ENCODE measurements at regions not wholly inside any gene's neighbourhood (a gene's known extent, or its start where the extent isn't known, plus 50 kb on each side); places are given as distances from the start of the nearest gene placed in this dataset.

- no peak overlapping the region for H3K27ac ChIP-seq (ENCODE audit: low read depth, low read length)
- H3K4me3 ChIP-seq (ENCODE audit: low read depth, low read length) = no peak overlapping the region
- CTCF ChIA-PET = no interaction called here
- no peak for TF ChIP-seq CTCF (IDR thresholded peaks at IDR 0.05; ENCODE audit: low read depth, low read length)
- no peaks in the 10 kb centered on the region for H3K9me3 ChIP-seq (ENCODE audit: control insufficient read depth, insufficient read depth, low read length)
- DNase-seq (ENCODE audit: low read depth, low spot score) = no peak
- H3K27me3 ChIP-seq (ENCODE audit: control insufficient read depth, insufficient read depth, low read length) = no peaks in the 10 kb centered on the region
- POLR2A ChIA-PET = no interaction called here
Observed at GRCh38 chr6:118715376-118715775, 64.0 kb upstream of the CEP85L start.

GRCh38 chr6:118714756-118715155 lies 63.4 kb upstream of the CEP85L start:
- H3K9me3 ChIP-seq (ENCODE audit: control insufficient read depth, insufficient read depth, low read length) = no peaks in the 10 kb centered on the region
- H3K27me3 ChIP-seq (ENCODE audit: control insufficient read depth, insufficient read depth, low read length) = no peaks in the 10 kb centered on the region
- H3K4me3 ChIP-seq (ENCODE audit: low read depth, low read length) = no peak overlapping the region
- TF ChIP-seq CTCF (IDR thresholded peaks at IDR 0.05; ENCODE audit: low read depth, low read length) = no peak
- no peak overlapping the region for H3K27ac ChIP-seq (ENCODE audit: low read depth, low read length)
- DNase-seq (ENCODE audit: low read depth, low spot score) = no peak
- CTCF ChIA-PET = no interaction called here
- POLR2A ChIA-PET = no interaction called here

- DNase-seq (ENCODE audit: low read depth, low spot score) = no peak
- ChIA-PET POLR2A (no interaction called here), CTCF (interaction anchor here (1.2 kb wide), 1 partner anchor 88 kb away, joined by 5 read pairs; no protein-coding TSS in a partner anchor)
- H3K27me3 ChIP-seq (ENCODE audit: control insufficient read depth, insufficient read depth, low read length) = no peaks in the 10 kb centered on the region
- H3K27ac ChIP-seq (ENCODE audit: low read depth, low read length) = no peak overlapping the region
- H3K9me3 ChIP-seq (ENCODE audit: control insufficient read depth, insufficient read depth, low read length) = no peaks in the 10 kb centered on the region
- H3K4me3 ChIP-seq (ENCODE audit: low read depth, low read length) = no peak overlapping the region
- no peak for TF ChIP-seq CTCF (IDR thresholded peaks at IDR 0.05; ENCODE audit: low read depth, low read length)
Observed at GRCh38 chr6:118712969-118713368, 61.6 kb upstream of the CEP85L start.

DNA sequence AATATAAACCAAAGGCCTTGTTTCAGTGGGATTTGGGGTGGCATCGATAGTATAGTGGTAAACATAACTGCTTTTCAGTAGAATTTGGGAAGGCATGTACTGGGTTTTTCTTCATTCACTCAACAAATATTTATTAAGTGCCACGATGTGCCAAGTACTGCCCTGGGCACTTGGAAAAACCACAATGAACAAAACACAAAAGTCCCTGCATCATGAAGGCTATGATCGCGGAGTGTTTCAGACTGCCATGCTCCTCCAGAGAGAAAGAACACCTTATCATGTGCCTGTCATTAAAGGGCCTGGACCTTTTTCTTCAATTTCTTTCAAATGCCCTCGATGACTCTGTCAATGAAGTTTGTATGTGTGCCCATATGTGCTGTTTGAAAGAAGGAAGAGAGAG lies 59.2 kb upstream of the CEP85L start:
- no peak for DNase-seq (ENCODE audit: low read depth, low spot score)
- Histone ChIP-seq H3K4me3 (ENCODE audit: low read depth, low read length) (no peak overlapping the region), H3K27me3 (ENCODE audit: control insufficient read depth, insufficient read depth, low read length) (no peaks in the 10 kb centered on the region), H3K9me3 (ENCODE audit: control insufficient read depth, insufficient read depth, low read length) (no peaks in the 10 kb centered on the region), H3K27ac (ENCODE audit: low read depth, low read length) (no peak overlapping the region)
- no peak for TF ChIP-seq CTCF (IDR thresholded peaks at IDR 0.05; ENCODE audit: low read depth, low read length)
- ChIA-PET POLR2A (no interaction called here), CTCF (no interaction called here)

DNA sequence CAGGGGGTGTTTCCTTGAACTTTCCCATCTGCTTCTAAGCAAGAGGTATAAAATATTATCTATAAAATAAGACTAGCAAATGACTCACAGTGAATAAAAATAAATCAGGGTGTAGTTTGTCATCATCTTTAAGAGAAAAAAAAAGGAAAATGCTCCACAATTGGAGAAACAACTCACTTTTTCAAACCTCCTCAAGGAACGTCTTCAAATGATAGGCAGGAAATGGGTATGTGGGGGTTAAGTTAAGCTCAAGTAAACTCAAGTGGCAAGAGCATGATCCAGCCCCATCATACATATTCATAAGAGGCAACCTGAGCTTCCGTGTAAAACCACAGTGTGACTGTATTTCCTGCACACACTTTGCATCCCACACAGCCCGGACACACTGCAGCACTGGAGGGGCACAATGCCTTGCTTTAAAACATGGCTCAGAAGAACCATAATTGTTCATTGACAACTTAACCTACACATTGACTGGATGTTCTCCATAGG lies 58.5 kb upstream of the CEP85L start:
- Histone ChIP-seq H3K27me3 (ENCODE audit: control insufficient read depth, insufficient read depth, low read length) (no peaks in the 10 kb centered on the region), H3K27ac (ENCODE audit: low read depth, low read length) (peak overlapping the region; percentile 92), H3K9me3 (ENCODE audit: control insufficient read depth, insufficient read depth, low read length) (no peaks in the 10 kb centered on the region), H3K4me3 (ENCODE audit: low read depth, low read length) (peak overlapping the region; percentile 63)
- POLR2A ChIA-PET = interaction anchor here (0.6 to 1.8 kb wide), 2 partner anchors 41 to 157 kb away, joined by 4 to 15 read pairs; no protein-coding TSS in a partner anchor
- CTCF ChIA-PET = interaction anchor here (1.1 kb wide), 1 partner anchor 70 kb away, joined by 3 read pairs; no protein-coding TSS in a partner anchor
- DNase-seq (ENCODE audit: low read depth, low spot score) = peak; percentile 41
- TF ChIP-seq CTCF (IDR thresholded peaks at IDR 0.05; ENCODE audit: low read depth, low read length) = no peak
